GM19455 (cell line): ENCODE measurements at regions not wholly inside any gene's neighbourhood (a gene's known extent, or its start where the extent isn't known, plus 50 kb on each side); places are given as distances from the start of the nearest gene placed in this dataset.
"Not testable (repeated sequence)": the region's sequence is repeated elsewhere in the genome, so short reads cannot be mapped to it uniquely, and the experiment has no call there.

Experiments
- ATAC-seq: cut with Tn5 transposase; IDR thresholded peaks from one replicate; pipeline ENCODE4 v1.9.1; 2021; ENCODE audit not compliant: unreplicated experiment

DNA sequence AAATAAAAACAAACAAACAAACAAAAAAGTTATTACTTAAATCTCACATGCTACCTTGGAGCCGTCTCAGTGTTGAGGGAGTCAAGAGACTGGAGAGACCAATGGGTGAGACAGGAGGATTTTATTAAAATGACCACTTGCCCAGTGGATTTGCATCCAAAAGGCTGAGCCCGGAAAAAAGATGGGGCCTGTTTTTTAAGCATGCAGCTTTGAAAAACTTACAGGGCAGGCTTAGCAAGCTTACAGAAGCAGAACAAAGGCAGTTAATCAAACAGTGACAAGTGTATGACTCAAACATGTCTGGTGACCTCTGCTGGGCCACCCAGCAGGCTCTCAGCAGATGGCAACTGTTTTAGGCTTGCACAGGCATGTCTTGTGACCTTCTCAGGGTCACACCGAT lies 82.5 kb downstream of the POTEH start:
- ATAC-seq = not testable (repeated sequence)

DNA sequence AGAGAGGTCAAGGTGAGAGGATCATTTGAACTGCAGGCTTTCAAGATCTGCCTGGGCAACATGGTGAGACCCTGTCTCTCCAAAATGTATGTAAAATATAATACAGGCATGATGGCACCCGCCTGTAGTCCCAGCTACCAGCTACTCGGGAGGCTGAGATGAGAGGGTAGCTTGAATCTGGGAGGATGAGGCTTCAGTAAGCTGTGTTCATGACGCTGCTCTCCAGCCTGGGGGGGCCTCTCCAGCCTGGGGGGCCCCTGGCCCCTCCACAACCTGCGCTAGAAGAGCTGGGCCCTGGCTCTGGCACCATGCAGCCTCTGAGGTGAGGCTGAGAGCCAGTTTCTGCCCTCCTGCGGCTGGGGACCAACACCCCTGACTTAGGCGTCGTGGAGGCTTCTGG lies 85.3 kb downstream of the POTEH start:
- ATAC-seq = not testable (repeated sequence)

DNA sequence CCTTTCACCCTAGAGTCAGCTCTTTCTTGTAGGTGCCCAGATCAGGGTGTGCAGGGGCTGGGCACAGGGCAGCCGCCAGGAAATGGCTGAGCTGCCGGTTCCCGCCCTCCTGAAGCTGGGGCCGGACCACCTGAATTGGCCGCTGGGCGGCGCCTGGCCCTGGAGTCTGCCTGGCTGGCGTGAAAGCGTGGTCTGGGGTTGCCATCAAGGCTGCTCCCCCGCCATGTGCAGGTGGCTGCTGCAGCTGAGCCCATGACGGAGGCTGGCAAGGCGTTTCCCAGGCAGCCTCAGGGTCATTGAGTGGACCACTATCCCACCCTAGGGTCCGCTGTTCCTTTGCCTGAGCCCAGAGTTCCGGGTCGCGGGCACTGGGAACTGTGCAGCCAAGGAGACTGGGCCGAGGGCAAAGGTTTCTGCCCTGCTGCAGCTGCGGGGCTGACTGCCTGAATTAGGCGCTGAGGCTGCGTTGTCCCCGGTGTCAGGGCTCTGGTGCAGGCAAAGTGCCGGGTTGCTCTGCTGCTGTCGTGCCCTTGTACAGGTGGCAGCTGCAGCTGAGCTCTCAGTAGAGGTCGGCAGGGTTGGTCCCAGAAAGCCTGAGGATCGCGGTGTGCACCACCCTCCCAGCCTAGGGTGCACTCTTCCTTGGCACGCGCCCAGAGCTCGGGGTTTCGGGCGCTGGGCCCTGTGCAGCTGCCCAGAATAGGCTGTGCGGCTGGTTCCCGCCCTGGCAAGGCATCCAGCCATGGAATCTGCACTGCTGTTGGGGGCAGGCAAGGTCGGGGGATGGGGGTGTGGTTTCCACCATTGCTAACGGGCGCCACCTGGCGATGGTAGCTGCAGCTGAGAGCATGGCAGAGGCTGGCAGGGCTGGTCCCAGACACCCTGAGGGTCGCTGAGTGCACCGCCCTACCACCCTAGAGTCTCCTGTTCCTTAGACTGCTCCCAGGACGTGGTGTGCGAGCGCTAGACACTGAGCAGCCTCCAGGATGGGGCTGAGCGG lies 86.1 kb downstream of the POTEH start:
- ATAC-seq = not testable (repeated sequence)

DNA sequence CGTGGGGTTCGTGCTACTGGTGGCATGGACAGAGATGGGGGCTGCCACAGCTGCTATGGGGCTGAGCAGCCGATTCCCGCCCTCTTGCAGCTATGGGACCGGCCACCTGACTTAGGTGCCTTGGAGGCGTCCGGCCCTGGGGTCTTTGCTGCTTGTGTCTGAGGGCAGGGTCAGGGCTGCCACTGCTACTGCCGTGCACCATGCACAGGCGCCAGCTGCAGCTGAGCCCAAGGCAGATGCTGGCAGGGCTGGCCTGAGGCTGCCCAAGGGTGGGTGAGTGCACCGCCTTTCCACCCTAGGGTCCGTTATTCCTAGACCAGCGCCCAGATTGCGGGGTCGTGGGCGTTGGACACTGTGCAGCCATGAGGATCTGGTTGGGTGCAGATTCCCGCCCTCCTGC lies 86.9 kb downstream of the POTEH start:
- ATAC-seq = not testable (repeated sequence)

DNA sequence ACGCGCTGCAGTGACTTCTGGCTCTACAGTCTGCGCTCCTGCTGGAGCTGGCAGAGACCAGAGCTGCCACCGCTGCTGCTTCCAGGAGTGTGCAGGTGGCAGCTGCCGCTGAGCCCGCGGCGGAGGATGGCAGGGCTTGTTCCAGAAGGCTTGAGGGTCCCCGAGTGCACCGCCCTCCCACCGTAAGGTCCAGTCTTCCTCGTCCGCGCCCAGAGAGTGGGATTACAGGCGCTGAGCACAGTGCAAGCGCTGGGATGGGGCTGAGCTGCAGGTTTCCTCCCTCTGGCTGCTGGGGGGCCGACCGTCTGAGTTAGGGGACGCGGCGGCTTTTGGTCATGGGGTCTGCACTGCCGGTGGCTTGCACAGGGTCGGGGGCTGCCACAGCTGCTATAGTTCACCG lies 87.3 kb downstream of the POTEH start:
- ATAC-seq = not testable (repeated sequence)

DNA sequence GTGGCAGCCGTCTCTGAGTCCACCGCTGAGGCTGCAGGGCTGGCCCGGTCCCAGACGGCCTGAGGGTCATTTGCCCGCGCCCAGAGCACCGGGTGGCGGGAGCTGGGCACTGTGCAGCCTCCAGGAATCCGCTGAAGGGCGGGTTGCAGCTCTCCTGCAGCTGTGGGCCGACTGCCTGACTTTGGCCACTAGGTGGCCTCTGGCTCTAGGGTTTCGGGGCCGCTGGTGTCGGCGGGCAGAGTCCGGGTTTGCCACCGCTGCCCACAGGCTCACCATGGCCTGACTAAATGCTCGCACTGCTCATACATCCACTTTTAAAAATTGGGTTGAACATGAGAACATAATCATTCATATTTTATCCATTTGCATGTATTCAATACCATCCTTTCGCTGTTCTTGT lies 87.7 kb downstream of the POTEH start:
- not testable (repeated sequence) for ATAC-seq

DNA sequence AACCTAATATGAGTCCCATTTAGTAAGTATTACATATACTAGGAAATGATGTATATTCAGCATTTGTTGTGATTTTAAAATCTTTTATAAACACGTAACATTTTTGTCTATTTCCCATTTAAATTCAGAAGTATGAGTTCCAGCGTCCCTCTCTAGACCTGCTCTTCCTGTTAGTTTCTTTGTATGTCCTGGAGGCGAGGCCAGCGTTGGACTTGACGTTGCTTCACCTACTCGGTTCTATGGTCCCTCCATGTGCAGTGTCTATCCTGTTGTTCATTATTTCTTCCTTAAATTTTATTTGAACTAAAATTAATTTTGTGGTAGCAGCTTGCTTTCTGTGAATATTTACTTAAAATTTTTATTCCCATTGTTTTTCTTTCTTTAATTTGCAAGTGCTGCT lies 88.5 kb downstream of the POTEH start:
- not testable (repeated sequence) for ATAC-seq

DNA sequence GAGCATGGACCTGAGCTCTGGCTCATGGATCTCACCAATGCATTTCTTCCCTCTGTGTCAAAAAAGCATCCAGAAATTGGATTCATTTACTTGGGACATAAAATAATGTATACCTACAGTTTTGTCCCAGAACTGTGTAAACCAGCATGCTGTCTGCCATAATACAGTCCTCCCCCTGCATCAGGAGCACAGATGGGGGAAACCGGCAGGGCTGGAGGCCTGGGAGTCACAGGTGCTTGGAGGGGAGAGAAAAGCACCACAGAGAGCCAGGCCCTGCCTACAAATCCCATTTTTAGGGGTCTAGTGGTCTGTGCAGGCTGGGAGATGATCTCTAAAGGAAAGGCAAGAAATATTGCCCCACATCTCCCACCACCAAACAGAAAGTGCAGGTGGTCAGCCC lies 91.8 kb downstream of the POTEH start:
- ATAC-seq = not testable (repeated sequence)

DNA sequence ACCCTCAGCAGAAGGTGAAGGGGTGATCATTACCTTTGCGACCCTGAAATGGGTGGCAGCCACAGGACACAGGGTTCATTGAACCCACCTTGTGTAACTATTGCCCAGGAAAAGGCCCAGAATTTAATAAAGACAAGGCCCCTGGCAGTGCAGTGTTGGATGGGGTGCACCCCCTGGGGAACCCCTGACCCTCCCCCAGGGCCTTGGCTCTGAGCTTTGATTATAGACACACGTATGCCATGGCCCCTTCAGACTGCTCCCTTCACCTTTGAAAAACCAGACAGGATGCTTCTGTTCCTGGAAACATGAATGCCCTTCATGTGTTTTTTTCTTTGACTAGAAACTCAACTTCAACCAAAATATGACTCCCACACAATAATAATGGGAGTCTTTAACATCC lies 93.1 kb downstream of the POTEH start:
- ATAC-seq = not testable (repeated sequence)

DNA sequence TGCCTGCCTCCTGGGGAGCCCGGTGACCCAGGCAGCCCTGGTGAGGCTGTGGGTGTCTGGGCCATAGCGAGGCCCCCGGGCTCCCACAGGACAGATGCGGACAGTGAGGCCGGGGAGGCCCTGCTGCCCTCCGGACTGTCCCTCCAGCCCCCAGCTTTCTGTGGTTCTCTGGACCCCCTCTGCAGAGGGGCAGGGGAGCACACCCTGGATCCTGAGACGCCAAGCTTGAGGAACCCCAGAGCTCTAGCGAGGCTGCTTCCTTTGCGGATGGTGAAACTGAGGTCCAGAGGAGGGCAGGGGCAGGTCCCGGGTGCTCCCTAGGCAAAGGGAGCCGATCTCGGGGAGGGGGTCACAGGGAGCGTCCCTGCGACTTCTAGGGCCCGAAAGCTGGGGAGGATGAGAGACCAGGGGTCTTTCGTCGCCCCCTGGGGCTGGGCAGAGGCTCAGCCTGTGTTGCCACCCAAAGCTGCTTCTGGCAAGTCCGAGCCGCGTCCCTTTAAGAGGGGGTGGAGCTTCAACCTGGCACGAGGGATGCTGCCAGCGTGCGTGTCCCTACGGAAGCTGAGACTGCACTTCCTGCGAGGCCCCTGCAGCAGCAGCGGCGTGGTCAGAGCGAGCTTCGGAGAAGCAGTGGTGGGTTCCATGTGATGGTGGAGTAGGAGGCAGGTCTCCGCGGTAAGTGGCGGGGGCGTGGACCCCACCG lies 94.7 kb downstream of the POTEH start:
- ATAC-seq = peak; percentile 61

DNA sequence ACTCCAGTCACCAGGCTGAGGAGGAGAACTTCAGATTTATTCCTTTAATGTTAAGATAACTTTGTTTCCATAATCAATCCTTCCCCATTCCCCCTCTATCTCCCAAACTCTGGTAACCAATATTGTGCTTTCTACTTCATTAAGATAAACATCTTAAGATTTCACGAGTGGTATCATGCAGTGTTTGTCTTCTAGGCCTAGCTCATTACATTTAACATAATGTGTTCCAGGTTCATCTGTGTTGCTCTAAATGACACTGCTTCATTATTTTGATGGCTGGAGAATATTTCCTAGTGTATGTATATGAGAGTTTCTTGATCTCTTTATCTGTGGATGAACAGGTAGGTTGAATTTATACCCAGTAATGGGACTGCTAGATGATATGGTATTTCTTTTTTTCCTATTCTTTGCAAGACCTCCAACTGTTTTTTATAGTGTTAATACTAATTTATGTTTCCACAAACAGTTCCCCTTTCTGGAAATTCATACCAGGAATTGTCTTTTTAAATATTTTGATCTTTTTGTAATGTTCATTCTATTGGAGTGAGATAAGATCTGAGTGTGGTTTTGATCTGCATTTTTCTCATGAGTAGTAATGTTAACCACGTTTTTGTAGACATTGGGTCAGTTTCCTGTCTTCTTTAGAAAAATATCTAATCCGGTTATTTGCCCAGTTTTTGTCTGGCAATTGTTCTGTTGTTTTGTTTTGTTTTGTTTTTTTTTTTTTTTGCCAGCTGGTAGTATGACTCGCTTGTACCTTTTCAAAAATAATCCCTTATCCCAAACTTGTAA lies 97.3 kb downstream of the POTEH start:
- ATAC-seq = not testable (repeated sequence)

DNA sequence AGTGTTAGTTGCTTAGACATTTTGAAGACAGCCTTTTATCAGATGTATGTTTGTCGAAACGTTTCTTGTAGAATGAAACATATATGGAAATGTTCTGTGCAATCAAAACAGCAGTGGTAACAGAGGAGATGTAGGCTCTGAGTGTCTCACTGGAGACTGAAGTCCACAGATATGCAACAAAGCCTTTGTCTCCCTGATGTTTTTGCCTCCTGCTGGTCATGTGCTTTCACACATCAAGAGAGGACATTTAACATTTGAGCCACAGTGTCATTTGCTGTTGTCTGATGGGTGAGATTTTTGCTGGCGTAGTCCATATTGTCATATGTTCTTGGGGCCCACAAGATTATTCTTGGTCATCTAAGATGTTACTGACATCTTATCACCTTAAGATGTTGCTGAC lies 101.7 kb downstream of the POTEH start:
- ATAC-seq = not testable (repeated sequence)

DNA sequence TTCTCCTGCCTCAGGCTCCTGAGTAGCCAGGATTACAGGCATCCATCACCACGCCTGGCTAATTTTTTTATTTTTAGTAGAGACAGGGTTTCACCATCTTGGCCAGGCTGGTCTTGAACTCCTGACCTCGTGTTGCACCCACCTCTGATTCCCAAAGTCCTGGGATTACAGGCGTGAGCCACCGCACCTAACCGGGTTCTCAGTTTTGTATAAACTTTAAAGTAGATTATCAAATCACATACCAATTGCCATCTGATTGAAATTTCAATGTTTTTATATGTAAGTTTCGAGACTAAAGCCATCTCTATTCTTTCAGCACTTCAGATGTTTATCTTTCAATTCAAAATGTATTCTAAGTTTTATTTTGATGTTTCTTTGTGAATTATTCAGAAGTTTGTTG lies 110.1 kb downstream of the POTEH start:
- ATAC-seq = not testable (repeated sequence)

DNA sequence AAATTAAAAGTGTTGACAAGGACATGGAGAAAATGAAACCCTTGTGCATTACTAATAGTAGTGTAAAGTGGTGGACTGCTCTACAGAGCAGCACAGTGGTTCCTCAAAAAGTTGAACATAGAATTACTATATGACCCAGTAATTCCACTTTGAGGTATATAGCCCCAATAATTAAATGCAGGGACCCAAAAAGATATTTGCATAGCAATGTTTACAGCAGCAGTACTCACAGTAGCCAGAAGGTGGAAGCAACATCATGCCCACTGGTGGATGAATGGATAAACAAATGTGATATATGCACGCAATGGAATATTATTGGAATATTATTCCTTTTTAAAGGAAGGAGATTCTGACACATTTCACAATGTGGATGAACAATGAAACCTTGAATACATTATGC lies 121.3 kb downstream of the POTEH start:
- not testable (repeated sequence) for ATAC-seq

DNA sequence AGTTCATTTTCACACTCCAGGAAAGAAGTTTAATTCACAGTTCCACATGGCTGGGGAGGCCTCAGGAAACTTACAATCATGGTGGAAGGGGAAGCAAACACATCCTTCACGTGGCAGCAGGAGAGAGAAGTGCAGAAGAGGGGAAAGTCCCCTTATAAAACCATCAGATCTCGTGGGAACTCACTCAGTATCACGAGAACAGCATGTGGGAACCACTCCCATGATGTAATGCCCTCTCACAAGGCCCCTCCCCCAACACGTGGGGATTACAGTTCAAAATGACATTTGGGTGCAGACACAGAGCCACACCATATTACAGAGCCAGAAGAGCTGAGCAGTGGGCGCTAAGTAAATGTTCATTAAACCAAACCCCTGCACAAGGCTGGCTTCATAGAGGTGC lies 126.0 kb downstream of the POTEH start:
- ATAC-seq = not testable (repeated sequence)

DNA sequence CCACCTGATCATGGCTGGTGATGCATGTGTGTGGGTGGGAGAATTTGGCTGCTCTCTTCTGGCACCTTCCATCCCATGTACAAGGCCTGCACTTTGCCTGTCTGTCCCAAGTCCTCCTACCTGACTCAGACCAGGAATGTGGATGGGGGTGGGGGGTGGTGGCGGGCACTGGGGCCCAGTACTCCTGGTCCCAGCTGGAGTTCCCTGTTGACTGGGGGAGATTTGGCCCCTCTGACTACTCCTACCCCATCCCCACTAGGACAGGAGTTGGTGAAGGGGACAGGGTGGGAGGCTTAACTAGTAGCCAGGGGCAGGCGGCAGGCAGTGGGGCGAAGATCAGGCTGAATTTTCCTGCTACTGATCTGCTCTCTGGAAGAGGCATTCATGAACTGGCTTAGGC lies 126.6 kb downstream of the POTEH start:
- ATAC-seq = not testable (repeated sequence)

DNA sequence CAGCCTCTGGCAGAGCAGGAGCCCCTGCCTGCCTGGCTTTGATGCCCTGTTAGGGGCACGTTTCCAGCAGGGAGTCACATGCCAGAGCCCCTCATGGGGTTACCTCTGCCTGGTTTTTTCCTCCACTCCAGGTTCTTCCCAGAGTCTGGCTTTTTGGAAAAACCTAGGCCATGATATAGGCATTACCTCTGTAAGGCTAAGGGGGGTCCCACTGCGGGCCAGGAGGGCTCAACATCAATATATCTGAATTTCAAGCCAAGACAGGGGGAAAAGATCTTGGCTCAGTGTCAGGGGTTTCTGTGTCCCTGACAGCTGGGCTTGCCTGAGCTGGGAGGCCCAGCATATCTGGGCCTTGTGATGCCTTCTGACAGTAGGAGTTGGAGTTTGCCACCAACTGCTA lies 127.4 kb downstream of the POTEH start:
- not testable (repeated sequence) for ATAC-seq

DNA sequence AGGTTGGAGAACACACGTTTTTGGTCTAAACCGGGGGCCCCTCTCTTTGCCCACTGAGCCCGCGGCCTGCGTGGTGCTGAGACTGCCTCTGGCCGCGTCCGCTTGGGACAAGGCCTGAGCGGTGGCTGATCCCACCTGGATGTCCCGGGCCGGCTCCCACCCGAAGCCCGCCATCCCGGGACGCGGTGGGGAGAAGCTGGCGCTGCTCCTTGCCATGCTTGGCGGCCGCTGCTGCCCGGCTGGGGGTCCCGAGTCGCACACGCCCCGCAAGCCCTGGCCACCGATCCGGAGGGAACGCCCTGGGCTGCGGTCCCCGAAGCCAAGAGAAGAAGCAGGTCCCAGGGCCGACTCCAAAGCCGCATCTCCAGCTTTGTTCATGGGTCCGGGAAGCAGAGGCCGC lies 130.1 kb downstream of the POTEH start:
- not testable (repeated sequence) for ATAC-seq

DNA sequence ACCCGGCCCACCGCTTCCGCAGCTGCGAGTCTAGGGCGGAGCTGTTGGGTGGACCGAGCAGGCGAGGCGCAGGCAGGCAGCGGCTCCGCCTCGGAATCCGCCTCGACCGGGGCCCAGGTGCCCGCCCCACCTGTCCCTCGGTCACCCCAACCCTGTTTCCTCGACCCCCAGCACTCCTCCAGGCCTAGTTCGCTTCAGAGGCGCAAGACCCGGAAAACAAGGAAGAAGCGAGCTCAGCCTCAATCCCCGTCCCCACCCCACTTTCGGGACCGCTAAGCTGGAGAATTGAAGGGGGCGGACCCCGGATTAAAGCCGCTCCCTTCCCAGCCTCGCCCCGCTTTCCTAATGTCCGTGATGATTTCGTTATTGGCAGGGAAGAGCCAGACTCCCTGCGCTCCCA lies 131.3 kb downstream of the POTEH start:
- not testable (repeated sequence) for ATAC-seq

DNA sequence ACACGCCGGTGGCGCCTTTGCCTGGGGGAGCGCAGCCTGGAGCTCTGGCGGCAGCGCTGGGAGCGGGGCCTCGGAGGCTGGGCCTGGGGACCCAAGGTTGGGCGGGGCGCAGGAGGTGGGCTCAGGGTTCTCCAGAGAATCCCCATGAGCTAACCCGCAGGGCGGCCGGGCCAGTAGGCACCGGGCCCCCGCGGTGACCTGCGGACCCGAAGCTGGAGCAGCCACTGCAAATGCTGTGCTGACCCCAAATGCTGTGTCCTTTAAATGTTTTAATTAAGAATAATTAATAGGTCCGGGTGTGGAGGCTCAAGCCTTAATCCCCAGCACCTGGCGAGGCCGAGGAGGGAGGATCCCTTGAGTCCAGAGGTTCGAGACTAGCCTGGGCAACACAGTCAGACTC lies 132.2 kb downstream of the POTEH start:
- ATAC-seq = not testable (repeated sequence)

DNA sequence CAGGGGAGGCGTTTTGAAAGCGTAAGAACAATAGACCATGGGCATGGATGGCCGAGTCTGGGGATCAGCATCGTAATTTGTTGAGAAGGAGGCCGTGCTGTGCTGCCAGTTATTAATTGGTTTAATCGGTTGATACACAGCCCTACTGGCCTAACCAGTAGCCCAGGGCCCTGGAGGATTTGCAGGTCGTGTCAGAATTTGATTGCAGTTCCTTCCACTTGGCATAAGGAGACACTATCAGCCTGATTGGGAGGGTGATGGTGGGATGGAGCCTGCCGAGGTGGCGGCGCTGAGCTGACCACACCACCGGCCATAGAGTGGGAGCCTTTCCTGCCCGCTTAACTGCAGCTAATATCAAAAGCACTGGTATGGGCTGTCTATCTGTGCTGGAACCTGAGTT lies 133.4 kb downstream of the POTEH start:
- ATAC-seq = not testable (repeated sequence)
